ENCODE measurements at regions not wholly inside any gene's neighbourhood (a gene's known extent, or its start where the extent isn't known, plus 50 kb on each side); places are given as distances from the start of the nearest gene placed in this dataset.

- intact Hi-C loops (cut with micrococcal nuclease; ENCODE audit: unreplicated experiment) (loop anchor here (5.0 kb wide), 1 partner anchor 116 kb away; no protein-coding TSS in a partner anchor), in situ Hi-C loops (cut with HindIII; ENCODE audit: low pct_unique_long_range_greater_than_20kb, low sequenced_read_pairs) (no loop called here)
- DNase-seq (ENCODE audit: low read depth, low spot score): no peak
- ChIA-PET POLR2A (interaction anchor here (0.6 to 0.9 kb wide), 4 partner anchors 110 to 699 kb away, joined by 3 to 7 read pairs (median 4); no protein-coding TSS in a partner anchor), CTCF (interaction anchor here (0.7 to 1.0 kb wide), 2 partner anchors 23 to 125 kb away, joined by 3 to 6 read pairs; no protein-coding TSS in a partner anchor)
- Histone ChIP-seq H3K27me3 (ENCODE audit: control insufficient read depth, insufficient read depth, low read length) (no peaks in the 10 kb centered on the region), H3K4me3 (ENCODE audit: low read depth in 2 of 2, low read length in 2 of 2) (peak overlapping the region; percentile 59 to 72), H3K36me3 (ENCODE audit: control insufficient read depth, insufficient read depth, low read length) (no peaks in the 10 kb centered on the region), H3K27ac (ENCODE audit: low read length) (peak overlapping the region; percentile 92), H3K4me1 (ENCODE audit: control insufficient read depth, insufficient read depth, low read length) (peaks cover 23% of the 10 kb centered on the region), H3K9me3 (ENCODE audit: control insufficient read depth, insufficient read depth, low read depth, low read length) (no peaks in the 10 kb centered on the region)
- BruUV-seq (replicated peaks): TSS peak; percentile 83
- TF ChIP-seq POLR2AphosphoS5 (IDR thresholded peaks at IDR 0.05; ENCODE audit: low read depth, low read length) (peak; percentile 78), REST (IDR thresholded peaks at IDR 0.05; ENCODE audit: insufficient read depth in 1 of 2, low read depth in 2 of 2, low read length in 1 of 2) (no peak), TCF7L2 (IDR thresholded peaks at IDR 0.05; ENCODE audit: low read depth, low read length) (peak; percentile 25; the same call in 1 of the 2 replicates), CTCF (IDR thresholded peaks at IDR 0.05) (no peak), SIN3A (IDR thresholded peaks at IDR 0.05; ENCODE audit: borderline replicate concordance, insufficient read depth, low read depth, low read length) (no peak)
- peak; percentile 97 for ATAC-seq
These were observed 119.9 kb upstream of the JUN start for GRCh38 chr1:58903514-58904298.

GRCh38 chr1:58904299-58905125, 120.7 kb upstream of the JUN start:
- CTCF ChIA-PET: no interaction called here
- in situ Hi-C loops (cut with HindIII; ENCODE audit: low pct_unique_long_range_greater_than_20kb, low sequenced_read_pairs): no loop called here
- H3K27me3 ChIP-seq (ENCODE audit: control insufficient read depth, insufficient read depth, low read length): no peaks in the 10 kb centered on the region
- POLR2A ChIA-PET: interaction anchor here (0.6 kb wide), 1 partner anchor 246 kb away, joined by 3 read pairs; no protein-coding TSS in a partner anchor
- H3K4me1 ChIP-seq (ENCODE audit: control insufficient read depth, insufficient read depth, low read length): peaks cover 23% of the 10 kb centered on the region
- no TSS peak for BruUV-seq (replicated peaks)
- ATAC-seq (no peak), DNase-seq (ENCODE audit: low read depth, low spot score) (no peak)
- H3K36me3 ChIP-seq (ENCODE audit: control insufficient read depth, insufficient read depth, low read length): no peaks in the 10 kb centered on the region
- peak overlapping the region; percentile 59 to 72 for H3K4me3 ChIP-seq (ENCODE audit: low read depth in 2 of 2, low read length in 2 of 2)
- no peaks in the 10 kb centered on the region for H3K9me3 ChIP-seq (ENCODE audit: control insufficient read depth, insufficient read depth, low read depth, low read length)
- TF ChIP-seq POLR2AphosphoS5 (IDR thresholded peaks at IDR 0.05; ENCODE audit: low read depth, low read length) (no peak), TCF7L2 (IDR thresholded peaks at IDR 0.05; ENCODE audit: low read depth, low read length) (no peak), SIN3A (IDR thresholded peaks at IDR 0.05; ENCODE audit: borderline replicate concordance, insufficient read depth, low read depth, low read length) (no peak), CTCF (IDR thresholded peaks at IDR 0.05) (no peak), REST (IDR thresholded peaks at IDR 0.05; ENCODE audit: insufficient read depth in 1 of 2, low read depth in 2 of 2, low read length in 1 of 2) (no peak)
- H3K27ac ChIP-seq (ENCODE audit: low read length): peak overlapping the region; percentile 92
- intact Hi-C loops (cut with micrococcal nuclease; ENCODE audit: unreplicated experiment): loop anchor here (5.0 kb wide), 1 partner anchor 117 kb away; no protein-coding TSS in a partner anchor
